Keratinocyte (primary cell): ENCODE measurements at regions not wholly inside any gene's neighbourhood (a gene's known extent, or its start where the extent isn't known, plus 50 kb on each side); places are given as distances from the start of the nearest gene placed in this dataset.

Experiments
- DNase-seq: peaks from one replicate; pipeline ENCODE4 v3.0.0-alpha.2; 2011; ENCODE audit warnings: low read depth, missing footprints, low spot score
- FAIRE-seq: peaks from 2 replicates; lab custom pipeline; 2011; peaks lifted over from hg19 to GRCh38; lab: Jason Lieb, UNC
- H2AFZ ChIP-seq: 2 replicates; pipeline ENCODE4 v1.6.0; 2012; ENCODE audit warnings: low read length, control low read depth, inconsistent platforms; ENCODE audit not compliant: control insufficient read depth
- H3K27ac ChIP-seq: 2 replicates; pipeline ENCODE4 v1.5.1; 2011; ENCODE audit warnings: low read length; ENCODE audit not compliant: control insufficient read depth, insufficient read depth
- H3K27me3 ChIP-seq: 3 replicates; pipeline ENCODE4 v1.6.0; 2011; ENCODE audit warnings: low read length; ENCODE audit not compliant: control insufficient read depth, insufficient read depth; ENCODE audit errors: extremely low read depth
- H3K36me3 ChIP-seq, 2 experiments: 2 replicates in 1 of 2; 3 replicates in 1 of 2; pipeline ENCODE4 v1.5.1; 2011; ENCODE audit warnings: low read length in 2 of 2, mild to moderate bottlenecking in 1 of 2; ENCODE audit not compliant: control insufficient read depth in 2 of 2, insufficient read depth in 2 of 2; ENCODE audit errors: extremely low read depth in 1 of 2
- H3K4me1 ChIP-seq: 3 replicates; pipeline ENCODE4 v1.5.1; 2011; ENCODE audit warnings: low read length; ENCODE audit not compliant: control insufficient read depth, insufficient read depth; ENCODE audit errors: extremely low read depth
- H3K4me2 ChIP-seq: 3 replicates; pipeline ENCODE4 v1.6.0; 2011; ENCODE audit warnings: low read depth, low read length; ENCODE audit not compliant: control insufficient read depth, insufficient read depth; ENCODE audit errors: extremely low read depth
- H3K4me3 ChIP-seq, 3 experiments: fragments of 200-600 bp in 1 of 3; sonication (generic) in 1 of 3; 2 replicates in 2 of 3; 3 replicates in 1 of 3; pipeline ENCODE4 v1.5.1; 2011 to 2016; ENCODE audit warnings: low read length in 3 of 3, mild to moderate bottlenecking in 3 of 3, control low read depth in 2 of 3, inconsistent platforms in 1 of 3, low read depth in 1 of 3, mixed read lengths in 1 of 3, mixed run types in 1 of 3, moderate library complexity in 1 of 3; ENCODE audit not compliant: control insufficient read depth in 2 of 3, insufficient read depth in 2 of 3; ENCODE audit errors: extremely low read depth in 1 of 3
- H3K79me2 ChIP-seq: 2 replicates; pipeline ENCODE4 v1.6.0; 2012; ENCODE audit warnings: low read length; ENCODE audit not compliant: control insufficient read depth, insufficient read depth
- H3K9ac ChIP-seq: 3 replicates; pipeline ENCODE4 v1.6.0; 2011; ENCODE audit warnings: low read length; ENCODE audit not compliant: control insufficient read depth, insufficient read depth; ENCODE audit errors: extremely low read depth
- H3K9me1 ChIP-seq: 3 replicates; pipeline ENCODE4 v1.6.0; 2011; ENCODE audit warnings: low read length; ENCODE audit not compliant: control insufficient read depth, insufficient read depth; ENCODE audit errors: extremely low read depth
- H3K9me3 ChIP-seq: 2 replicates; pipeline ENCODE4 v1.5.1; 2012; ENCODE audit warnings: low read depth, low read length; ENCODE audit not compliant: control insufficient read depth
- H4K20me1 ChIP-seq: 3 replicates; pipeline ENCODE4 v1.6.0; 2011; ENCODE audit warnings: low read length; ENCODE audit not compliant: control insufficient read depth, insufficient read depth; ENCODE audit errors: extremely low read depth
- EZH2 ChIP-seq: IDR thresholded peaks from one replicate; pipeline ENCODE4 v1.6.1; 2012; ENCODE audit warnings: inconsistent platforms, mild to moderate bottlenecking, low read length, moderate library complexity
- dilution Hi-C: fragments of 300-500 bp; cut with MboI; formaldehyde crosslinking; loops from one replicate; pipeline ENCODE4 v1.7.0; 2020; ENCODE audit warnings: low sequenced_read_pairs; ENCODE audit not compliant: extremely low pct_ligation_motif_present
- TF ChIP-seq, protein P1 (sequence below), 3 experiments: IDR thresholded peaks in 1 of 3; conservative IDR thresholded peaks in 1 of 3; optimal IDR thresholded peaks in 1 of 3; 2 replicates in 2 of 3; 3 replicates in 1 of 3; pipeline versions ENCODE3 to v1.5.1; 2011; ENCODE audit warnings: low read length in 3 of 3, mild to moderate bottlenecking in 3 of 3, moderate library complexity in 2 of 3, control low read depth in 1 of 3, inconsistent platforms in 1 of 3; ENCODE audit not compliant: insufficient read depth in 2 of 3; ENCODE audit errors: extremely low read depth in 1 of 3

DNA sequence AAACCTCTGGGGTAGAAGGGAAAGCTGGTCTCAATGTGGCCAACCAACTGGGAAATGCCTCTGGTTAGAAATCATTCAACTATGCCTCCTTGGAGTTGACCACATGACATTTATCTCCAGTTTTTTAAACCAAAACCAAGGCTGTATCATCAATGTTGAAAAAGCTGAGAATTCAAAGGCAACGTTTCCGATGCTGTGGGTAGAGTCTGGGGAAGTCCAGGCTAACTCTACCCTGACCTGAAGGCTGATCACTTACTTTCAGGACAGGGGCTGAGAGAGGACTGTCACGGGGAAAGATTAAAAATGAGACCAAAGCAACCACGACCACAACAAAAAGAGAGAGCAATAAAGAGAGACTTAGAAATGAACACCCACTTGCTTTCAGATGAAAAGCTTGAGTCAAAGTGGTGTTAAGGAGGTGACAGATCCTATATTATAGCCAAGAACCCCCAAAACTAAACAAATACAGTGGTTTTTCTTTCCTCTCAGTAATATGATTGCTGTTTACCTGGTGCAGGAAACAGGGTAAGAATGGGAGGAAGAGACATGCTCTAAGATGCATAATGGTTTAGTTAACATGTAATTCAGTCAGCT is 90.8 kb upstream of the TNFSF4 start:
- TF ChIP-seq, protein P1, sequence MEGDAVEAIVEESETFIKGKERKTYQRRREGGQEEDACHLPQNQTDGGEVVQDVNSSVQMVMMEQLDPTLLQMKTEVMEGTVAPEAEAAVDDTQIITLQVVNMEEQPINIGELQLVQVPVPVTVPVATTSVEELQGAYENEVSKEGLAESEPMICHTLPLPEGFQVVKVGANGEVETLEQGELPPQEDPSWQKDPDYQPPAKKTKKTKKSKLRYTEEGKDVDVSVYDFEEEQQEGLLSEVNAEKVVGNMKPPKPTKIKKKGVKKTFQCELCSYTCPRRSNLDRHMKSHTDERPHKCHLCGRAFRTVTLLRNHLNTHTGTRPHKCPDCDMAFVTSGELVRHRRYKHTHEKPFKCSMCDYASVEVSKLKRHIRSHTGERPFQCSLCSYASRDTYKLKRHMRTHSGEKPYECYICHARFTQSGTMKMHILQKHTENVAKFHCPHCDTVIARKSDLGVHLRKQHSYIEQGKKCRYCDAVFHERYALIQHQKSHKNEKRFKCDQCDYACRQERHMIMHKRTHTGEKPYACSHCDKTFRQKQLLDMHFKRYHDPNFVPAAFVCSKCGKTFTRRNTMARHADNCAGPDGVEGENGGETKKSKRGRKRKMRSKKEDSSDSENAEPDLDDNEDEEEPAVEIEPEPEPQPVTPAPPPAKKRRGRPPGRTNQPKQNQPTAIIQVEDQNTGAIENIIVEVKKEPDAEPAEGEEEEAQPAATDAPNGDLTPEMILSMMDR (optimal IDR thresholded peaks at IDR 0.05 in 1 of 3, IDR thresholded peaks at IDR 0.05 in 1 of 3, conservative IDR thresholded peaks at IDR 0.05 in 1 of 3; ENCODE audit: extremely low read depth in 1 of 3, insufficient read depth in 2 of 3, low read length in 3 of 3) = no peak
- TF ChIP-seq EZH2 = no peak
- dilution Hi-C loops = no loop called here
- Histone ChIP-seq H3K27ac (no peak overlapping the region), H3K4me2 (no peak overlapping the region), H3K4me1 (no peaks in the 10 kb centered on the region), H3K36me3 (no peaks in the 10 kb centered on the region), H3K9me1 (no peaks in the 10 kb centered on the region), H3K9me3 (no peaks in the 10 kb centered on the region), H2AFZ (no peak overlapping the region), H3K4me3 (no peak overlapping the region), H4K20me1 (no peaks in the 10 kb centered on the region), H3K9ac (no peak overlapping the region), H3K79me2 (no peaks in the 10 kb centered on the region), H3K27me3 (no peaks in the 10 kb centered on the region)
- no peak for FAIRE-seq
- DNase-seq = no peak

DNA sequence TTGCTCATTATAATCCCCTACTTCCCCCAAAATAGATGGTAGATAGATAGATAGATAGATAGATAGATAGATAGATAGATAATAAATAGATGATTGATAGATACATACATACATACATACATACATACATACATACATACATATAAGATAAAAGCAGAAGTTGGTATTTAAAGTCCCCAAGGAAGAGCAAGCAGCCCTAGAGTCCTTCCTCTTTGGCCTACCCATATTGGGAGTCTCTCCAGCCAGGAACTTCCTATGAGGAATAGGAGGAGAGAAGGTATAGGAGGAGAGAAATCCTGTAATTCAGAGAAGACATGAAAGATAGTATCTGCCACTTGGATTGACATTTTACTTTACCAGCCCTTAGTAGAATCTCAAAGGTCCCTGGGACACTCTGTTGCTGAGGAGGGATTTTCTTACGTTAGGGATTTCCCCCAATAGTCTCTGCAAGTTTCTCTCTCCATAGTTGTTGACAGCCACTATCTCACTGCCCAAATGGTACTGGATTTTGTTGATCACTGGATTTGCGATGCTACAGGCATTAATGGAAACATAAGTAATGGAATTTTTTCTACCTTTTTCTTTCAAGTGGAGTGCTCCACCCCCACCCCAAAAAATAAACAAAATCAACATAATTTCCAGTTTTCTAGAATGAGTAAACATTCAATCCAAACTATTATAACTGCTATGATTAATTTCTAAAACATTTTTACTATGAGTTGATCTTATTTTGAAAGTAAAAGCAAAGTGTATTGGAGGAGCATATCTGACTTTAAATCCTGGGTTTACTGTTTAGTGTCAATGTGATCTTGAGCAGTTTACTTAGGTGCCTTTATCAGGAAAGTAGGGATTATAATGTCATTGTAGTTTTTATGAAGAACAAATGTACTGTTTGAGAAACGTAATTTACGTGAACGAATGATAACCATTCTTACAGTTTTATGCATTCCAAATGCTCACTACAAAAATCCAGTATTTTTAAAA is 93.2 kb upstream of the TNFSF4 start:
- no peak for FAIRE-seq
- H3K79me2 ChIP-seq = no peaks in the 10 kb centered on the region
- no peaks in the 10 kb centered on the region for H4K20me1 ChIP-seq
- H3K27ac ChIP-seq = no peak overlapping the region
- H3K4me3 ChIP-seq = no peak overlapping the region
- no peaks in the 10 kb centered on the region for H3K9me1 ChIP-seq
- no peak for DNase-seq
- H3K4me2 ChIP-seq = no peak overlapping the region
- dilution Hi-C loops = no loop called here
- TF ChIP-seq, protein P1 (optimal IDR thresholded peaks at IDR 0.05 in 1 of 3, IDR thresholded peaks at IDR 0.05 in 1 of 3, conservative IDR thresholded peaks at IDR 0.05 in 1 of 3; ENCODE audit: extremely low read depth in 1 of 3, insufficient read depth in 2 of 3, low read length in 3 of 3) = no peak
- TF ChIP-seq EZH2 = no peak
- H3K9ac ChIP-seq = no peak overlapping the region
- H3K9me3 ChIP-seq = no peaks in the 10 kb centered on the region
- no peaks in the 10 kb centered on the region for H3K36me3 ChIP-seq
- no peaks in the 10 kb centered on the region for H3K4me1 ChIP-seq
- no peak overlapping the region for H2AFZ ChIP-seq
- no peaks in the 10 kb centered on the region for H3K27me3 ChIP-seq
